Stimulated activated CD4-positive, alpha-beta T cell treated with anti-CD3 and anti-CD28 coated beads, Interleukin-15, amount 100 ng/mL, for 24 hours (primary cell): ENCODE measurements at regions not wholly inside any gene's neighbourhood (a gene's known extent, or its start where the extent isn't known, plus 50 kb on each side); places are given as distances from the start of the nearest gene placed in this dataset.
A peak's percentile ranks its signal among the peaks of the same experiment; 100 is the strongest.

ENCODE experiments used
- DNase-seq: peaks from one replicate; pipeline ENCODE4 v3.0.0-alpha.2; 2020

DNA sequence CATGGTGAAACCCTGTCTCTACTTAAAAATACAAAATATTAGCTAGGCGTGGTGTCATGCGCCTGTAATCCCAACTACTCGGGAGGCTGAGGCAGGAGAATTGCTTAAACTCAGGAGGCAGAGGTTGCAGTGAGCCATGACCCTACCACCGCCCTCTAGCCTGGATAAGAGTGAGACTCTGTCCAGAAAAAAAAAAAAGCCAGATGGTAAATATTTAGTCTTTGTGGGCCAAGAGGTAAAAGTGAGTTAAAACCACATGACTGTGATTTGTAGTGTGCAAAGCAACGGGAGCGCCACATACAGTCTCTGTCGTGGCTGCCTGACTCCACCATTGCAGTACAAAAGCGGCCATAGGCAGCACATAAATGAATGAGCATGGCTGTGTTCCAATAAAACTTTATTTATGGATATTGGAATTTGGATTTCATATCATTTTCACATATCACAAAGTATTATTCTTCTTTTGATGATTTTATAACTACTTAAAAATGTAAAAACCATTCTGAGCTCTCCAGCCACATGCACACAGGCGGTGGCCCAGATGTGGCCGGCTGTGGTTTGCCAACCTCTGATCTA, 51.8 kb upstream of the CASZ1 start:
- DNase-seq, result no peak

DNA sequence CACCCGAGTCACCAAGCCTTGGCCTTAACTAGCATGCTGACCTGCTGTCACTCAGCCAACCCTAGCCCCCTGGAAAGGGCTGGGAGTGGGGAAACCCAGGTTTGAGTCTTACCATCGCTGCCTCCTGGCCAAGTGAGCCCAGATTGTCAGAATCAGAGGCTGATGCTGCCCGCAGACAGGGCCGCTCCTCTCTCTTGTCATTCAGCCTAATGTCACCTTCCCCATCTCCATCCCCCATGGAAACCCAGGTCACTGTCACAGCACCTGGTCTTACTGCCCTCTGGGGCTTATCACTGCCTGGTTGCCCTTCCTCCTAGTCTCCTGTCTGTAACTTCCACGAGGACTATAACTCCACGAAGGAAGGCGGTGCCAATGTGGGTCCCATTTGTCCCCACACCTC, 53.6 kb upstream of the CASZ1 start:
- DNase-seq, result no peak

DNA sequence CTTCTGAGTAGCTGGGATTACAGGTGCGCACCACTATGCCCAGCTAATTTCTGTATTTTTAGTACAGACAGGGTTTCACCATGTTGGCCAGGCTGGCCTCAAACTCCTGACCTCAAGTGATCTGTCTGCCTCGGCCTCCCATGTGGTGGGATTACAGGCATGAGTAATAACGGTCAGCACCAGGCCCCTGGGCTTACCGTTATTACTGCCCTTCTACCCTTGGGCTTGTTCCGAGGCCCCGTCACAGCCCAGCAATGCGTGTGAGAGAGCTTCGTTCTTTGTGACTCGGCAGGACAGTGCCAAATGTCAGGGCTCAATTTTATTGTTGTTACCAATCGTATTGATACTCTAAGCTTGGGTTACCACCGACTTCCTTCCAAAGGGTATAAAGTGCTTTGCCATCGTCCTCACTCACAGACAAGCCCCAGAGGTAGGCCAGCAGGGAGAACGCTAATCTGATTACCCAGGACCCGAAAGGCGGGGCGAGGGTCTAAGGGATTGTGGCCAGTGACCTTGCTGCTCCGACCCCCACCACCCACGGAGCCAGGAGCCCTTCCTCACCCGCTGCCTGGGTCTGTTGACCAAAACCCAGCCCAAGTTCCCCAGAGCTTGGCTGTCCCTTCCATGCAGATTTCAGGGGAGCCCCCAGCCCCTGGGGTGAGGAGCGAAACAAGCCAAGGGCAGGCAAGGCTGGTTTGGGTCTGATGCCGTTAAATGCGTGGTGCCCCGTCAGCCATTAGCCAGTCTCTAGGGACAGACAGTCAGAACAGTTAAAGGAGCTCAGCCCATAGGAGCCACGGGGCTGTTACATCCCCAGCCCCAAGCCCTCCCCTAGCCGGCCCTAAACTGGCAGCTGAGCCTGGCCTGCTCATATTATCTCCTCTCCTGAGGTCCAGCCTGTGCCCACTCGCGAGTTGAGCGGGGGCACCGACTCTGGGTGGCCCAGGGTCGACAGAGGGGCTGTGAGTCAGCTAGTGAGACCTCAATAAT, 54.9 kb upstream of the CASZ1 start:
- no peak for DNase-seq

DNA sequence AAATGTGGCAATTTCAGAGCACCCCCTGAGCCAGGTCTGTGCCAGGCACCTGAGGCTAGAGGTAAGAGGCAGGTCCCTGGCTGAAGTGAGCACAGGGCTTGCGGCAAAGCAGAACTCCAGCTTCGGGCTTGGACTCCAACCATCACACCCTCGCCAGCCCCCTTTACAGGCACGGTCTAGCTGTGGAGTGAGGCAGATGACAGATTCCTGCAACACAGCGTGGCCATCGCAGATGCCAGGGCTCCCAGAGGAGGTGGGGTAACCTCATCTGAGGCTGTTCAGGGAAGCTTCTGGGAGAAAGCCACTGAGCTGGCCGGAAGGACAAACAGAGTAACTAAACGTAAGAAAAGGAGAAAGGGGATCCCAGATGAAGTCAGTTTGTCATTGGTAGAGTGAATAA, 55.6 kb upstream of the CASZ1 start:
- no peak for DNase-seq

DNA sequence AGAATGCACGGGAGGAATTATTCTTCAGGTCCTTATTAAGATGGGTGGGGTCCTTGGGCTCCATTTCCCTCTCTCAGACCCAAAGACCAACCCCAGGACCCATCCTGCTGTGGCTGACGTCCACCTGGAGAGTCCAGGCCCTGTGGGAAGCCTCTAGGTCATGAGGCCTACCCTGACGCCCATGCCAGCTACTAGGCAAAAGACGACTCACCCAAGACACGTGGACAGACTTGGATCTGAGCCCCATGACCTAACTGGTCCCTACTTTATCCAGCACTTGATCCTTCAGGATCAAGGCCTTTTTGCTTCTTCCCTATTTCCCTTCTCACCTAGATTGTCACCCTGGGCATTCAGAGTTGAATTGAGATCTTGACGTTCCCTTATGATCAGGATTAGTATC, 56.0 kb upstream of the CASZ1 start:
- DNase-seq, result no peak

DNA sequence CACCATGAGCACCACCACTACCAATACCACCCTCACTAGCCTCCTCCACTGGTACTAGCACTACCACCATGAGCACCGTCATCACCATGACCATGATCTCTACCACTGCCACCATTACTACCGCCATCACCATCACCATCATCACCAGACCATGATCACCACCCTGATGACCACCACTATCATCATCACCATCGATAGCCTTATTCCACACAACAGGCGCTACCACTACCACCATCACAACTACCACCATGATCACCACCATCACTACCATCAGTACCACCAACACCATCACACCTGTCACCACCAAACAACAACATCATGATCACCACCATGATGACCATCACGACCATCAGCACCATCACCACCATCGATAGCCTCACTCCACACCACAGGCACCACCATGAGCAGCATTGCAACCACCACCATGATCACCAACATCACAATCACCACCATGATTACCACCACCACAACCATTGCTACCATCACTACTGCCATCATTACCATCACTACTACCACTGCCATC, 56.6 kb upstream of the CASZ1 start:
- no peak for DNase-seq

DNA sequence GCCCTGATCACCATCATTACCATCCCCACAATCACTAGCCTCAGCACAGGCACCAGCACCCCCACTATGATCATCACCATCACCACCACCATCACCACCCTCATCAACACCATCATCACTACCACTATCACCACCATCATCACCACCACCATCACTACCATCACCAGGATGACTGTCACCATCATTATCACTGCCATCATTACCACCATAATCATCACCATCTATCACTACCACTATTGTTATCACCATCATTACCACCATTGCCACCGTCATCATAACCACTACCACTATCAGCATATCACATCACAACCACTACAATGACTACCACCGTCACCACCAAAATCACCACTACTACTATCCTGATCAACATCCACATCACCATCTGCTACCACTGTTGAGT, 57.3 kb upstream of the CASZ1 start:
- DNase-seq, result no peak

DNA sequence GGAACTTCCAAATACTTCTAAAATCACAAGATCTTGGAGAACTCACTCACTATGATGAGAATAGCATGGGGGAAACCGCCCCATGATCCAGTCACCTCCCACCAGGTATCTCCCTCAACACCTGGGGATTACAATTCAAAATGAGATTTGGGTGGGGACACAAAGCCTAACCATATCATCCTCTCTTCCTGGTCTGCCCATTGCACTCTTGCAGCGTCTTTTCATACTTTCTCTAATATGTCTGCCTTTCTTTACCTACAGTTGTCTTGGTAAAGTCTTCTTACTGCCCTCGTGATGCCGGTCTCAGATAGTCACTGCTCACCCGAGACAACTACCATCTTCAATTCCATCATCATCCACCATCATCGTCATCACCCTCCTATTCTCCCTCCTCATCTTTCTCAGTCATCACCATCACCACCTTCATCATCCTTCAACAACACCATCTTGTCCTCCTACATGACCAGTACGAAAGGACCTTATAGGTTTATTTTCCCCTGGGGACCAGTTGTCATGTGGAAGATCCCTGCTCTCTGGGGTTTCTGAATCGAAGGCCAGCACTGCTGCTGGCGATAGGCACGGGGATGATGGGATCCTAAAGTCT, 58.5 kb upstream of the CASZ1 start:
- DNase-seq, result no peak

DNA sequence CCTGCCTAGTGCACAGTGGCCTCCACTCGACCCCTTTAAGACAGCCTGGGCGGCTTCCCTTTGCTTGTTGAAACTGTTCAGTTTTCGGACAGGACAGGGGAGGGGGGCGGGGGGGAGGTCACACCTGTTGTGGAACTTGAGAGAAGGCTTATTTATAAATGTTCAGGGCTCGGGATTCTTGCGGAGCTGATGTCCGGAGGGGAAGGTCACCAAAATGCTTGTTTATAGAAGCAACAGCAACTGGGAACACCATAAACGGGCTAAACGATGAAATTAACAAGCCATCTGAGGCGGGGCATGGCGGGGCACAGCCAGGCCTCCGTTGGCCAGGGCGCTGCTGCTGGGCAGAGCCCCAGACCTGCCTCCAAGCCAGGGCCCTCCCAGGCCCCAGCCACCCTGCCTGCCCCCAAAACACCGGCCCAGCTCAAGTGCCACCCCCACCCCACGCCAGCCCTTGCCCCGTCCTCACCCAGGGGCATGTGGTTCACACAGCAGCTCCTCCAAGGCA, 59.8 kb upstream of the CASZ1 start:
- no peak for DNase-seq

DNA sequence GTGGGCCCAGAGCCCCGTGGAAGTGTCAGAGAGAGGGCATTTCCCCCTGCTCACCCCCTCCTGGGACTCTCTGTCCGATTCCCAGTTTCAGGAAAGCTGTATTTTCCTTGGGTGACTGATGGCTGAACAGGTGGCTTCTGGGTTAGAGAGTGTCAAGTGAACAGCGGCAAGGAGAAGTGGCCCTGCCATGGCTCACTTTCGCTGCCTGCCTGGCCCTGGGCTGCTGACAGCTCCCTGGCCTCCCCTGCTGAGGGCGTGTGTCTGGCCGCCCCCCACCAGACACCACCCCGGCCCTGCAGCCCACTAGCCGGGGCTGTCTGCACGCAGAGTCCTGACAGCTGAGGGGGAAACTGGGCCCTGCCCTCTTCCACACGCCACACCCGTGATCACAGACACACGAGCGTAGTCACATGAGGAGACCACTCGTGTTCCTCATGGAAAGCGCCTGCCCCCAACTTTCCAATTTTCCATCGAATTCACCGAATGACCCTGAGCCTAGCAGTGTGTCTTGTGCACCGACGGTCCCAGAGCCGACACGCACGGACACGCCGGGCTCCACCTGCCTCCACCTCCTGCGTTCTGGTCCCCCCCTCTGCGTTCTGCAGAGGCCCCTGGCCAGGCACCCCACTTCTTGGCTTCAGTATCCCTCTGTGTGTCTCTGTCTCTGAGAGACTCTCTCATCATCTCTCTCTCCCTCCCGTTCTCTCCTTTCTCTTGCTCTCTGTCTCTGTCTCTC, 60.6 kb upstream of the CASZ1 start:
- DNase-seq, result no peak

DNA sequence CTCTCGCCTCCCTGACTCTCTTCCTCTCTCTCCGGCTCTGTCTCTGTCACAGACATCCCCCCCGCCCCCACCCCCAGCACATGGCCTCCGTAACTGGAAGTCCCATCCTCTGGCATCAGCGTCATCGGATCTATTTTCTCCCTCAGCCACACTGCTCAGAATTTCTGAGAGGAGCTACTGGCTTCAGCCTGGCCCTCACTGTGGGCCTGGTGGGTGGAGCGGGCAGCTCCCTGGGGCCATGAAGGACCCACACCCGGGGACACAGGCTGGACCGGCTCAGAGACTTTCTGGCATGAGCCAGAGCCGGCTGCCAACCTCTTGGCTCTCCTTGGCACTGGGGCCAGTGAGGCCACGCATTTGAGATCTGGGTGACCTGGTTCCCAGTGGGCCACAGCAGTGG, 61.2 kb upstream of the CASZ1 start:
- DNase-seq, result no peak

DNA sequence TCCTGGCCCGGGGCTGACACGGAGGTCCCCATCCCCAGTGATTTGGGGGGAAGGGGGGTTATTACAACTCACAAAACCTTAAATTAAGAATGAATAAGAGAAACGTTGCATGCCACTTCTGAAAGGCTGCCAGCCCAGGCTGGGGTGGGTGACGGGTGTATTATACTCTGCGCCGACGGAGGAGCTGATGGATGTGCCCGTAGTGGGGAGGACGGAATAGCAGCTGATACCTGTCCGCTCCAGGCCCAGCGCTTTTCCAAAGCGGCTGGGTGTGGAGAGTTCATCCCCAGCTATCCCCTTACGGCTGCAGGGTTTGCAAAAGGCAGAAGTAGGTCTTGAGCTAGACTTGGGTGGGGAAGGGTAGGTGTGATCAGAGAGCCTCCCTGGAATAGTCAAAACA, 63.8 kb upstream of the CASZ1 start:
- no peak for DNase-seq

DNA sequence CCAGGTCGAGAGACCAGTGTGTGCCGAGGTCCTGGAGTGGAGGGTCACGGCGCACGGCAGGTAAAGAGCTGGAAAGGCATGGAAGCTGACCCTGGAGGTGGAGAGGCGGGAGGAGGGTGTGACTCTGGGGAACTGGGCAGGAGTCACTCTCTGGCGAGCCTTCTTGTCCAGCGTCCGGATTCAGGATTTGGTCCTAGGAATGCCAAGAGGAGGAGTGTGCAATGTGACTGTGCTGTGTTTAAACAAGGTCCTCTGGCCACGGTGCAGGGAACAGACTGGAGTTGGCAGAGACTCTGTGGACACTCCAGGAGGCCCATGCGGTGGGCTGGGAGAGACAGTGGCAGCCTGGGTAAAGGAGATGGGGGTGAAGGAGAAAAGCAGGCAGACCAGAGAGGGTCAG, 64.2 kb upstream of the CASZ1 start:
- no peak for DNase-seq

DNA sequence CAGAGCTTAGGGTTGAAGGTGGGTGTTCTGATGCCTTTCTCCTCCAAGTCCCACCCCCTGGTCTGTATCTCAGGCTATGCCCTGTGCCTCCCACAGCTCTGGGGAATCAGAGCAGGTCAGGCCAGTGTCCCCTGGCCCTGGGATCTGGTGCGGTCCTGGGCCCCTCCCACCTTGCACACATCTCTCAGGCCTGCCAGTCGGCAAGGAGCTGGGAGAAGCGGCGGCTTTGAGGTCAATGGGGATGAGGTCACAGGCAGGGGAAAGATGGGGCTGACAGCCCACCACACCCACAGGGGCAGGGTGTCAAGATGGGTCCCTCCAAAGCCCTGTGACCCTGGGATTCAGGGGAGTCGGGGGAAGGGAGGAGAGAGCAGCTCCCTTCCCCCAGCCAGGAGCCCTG, 65.4 kb upstream of the CASZ1 start:
- DNase-seq, result no peak

DNA sequence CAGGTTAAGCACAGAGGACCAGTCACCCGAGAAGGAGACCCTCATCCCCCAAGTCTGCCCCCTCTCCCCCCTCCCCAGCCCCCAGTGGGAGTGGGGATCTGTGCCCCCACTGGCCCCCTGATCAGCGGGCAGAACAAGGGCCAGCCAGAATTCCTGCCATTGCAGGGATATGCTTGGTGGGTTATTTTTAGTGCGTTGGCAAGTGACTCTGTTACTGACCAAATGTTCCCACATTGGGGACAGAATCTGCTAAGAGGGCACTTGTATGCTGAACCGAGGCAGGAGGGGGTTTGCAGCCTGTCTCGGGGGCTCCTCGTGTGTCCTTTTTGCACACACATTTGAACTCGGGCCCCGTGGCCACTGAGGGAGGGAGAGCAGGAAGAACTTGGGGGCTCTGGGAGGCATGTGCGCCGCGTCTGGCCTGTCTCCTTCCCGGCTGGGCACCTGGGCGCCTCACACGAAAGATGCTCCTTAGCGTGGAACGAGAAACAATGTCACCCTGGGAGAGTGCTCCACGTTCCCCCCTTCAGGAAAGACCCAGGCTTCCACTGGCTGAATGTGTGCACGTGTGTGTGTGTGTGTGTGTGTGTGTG, 66.4 kb upstream of the CASZ1 start:
- no peak for DNase-seq

DNA sequence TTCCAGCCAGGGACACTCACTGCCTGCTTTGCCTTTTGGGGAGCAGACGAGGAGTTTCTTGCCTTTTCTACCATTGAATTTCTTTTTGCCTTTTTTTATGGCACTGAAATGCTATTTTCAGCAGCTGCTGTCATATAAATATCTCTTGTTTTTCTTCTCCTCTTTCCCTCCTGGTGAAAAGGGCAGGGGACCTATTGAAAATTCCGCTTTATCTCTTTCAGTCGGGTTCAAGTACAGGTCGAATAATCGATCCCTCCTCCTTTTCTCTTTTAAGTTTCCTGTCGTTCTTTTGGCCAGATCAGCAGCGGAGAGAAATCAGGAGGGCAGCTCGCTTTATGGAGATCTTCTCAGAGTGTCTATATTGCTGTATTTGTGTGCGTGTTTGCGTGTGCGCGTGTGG, 67.4 kb upstream of the CASZ1 start:
- no peak for DNase-seq

DNA sequence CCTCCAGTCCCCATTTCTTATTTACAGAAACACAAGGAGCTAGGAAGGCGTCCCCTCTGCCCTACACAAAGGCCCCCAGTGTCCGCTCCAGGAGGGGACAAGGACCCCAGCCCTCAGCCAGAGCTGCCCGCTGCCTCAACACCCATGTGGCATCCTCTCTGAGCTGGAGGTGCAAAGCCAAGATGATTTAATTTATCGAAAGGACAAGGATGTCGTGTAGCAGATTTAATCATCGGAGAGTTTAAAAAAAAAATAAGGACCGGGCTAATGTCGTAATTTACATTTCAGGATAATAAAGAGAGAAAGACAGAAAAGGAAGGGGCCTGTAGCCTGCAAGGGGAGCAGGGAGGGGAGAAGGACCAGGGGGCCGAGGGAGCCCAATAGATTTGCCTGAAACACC, 68.3 kb upstream of the CASZ1 start:
- no peak for DNase-seq

DNA sequence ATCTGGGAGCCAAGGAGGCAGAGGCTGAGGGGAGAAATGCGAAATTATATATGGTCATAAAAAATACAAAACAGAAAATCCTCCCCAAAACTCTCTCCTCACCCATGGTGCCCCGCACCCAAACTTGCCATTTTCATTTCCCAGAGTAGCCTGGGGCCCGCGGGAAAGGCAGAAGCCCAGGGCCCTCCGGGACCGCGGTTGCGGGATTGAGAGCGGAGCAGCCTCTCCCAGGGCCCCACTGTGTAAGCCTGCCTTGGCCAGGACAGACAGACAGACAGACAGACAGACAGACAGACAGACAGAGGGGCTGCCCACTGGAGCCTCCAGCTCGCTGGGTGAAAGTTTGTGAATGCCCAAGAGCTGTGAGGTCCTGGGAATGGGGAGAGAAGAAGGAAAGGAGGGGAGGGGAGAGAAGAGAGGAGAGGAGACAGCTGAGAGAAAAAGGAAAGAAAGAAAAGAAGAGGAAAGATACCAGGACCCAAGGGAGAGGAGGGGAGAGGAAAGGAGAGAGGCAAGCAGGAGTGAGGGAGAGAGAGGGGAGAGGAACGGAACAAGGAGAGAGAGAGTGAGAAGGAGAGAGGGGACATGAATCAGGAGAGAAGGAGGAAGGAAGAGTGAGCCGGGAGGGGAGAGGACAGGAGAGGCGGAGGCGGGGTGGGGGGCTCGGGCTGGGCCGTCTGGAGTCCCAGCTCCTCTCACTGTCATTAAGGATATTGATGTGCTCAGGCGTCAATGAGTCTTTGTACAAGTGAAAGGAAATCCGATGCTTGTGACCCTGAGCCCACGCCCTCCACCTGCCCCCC, 69.3 kb upstream of the CASZ1 start:
- DNase-seq, result no peak

DNA sequence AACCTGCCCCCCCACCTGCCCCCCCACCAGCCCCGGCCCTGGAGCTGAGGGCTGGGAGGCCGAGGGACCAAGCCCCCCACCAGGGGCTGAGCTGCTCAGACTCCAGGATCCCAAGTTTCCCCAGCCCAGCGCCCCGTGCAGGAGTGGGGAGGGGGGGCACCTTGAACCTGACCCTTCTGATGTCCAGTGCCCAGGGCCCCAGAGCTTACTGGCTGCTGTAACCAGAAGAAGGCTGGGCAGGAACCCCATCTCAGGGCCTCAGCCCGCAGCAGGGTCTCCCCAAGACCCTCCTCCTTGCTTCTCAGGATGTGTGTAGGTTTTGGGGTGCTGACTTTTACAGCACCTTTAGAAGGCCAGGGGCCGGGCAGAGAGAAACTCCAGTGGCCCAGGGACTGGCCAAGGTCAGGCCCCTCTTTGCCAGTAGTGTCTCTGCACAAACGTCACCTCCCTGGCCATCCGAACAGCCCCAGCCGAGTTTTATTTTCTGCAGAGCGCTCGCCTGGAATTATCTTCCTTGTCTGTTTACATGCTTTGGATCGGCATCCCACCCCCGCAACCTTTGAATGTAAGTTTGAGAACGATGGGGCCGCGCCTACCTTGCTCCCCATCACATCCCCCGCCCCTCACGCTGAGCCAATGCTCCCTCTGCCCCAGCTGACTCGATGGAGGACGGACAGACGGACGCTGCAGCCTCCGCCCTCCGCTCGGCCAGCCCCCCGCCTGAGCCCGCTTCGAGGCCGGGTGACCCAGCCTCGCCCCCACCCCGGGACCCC, 70.1 kb upstream of the CASZ1 start:
- peak; percentile 43 for DNase-seq

DNA sequence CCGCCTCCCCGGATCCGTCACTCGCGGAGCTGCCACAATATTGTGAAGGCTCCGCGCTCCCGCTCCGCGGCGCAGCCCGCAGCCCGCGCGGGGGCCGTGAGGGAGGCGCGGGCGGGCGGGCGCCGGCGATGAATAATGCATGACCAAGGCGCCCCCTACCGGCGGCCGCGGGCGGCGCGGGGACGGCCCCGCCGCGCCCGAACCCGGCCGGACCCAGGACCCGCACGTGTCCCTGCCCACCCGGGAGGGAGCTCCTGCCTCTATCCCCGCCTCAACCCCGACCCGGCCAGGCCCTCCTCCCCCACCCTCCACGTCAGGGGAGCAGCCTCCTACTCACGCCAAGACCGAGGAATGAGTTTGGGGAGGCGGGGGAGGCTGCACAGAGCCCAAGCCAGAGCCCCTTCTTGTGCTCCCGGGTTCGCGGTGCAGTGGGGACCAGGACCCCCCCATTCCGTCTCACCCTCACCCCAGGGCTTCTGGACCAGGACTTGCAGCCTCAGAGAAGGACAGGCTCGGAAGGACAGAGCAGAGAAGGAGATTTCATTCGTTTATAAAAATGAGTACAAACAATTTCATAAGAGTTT, 70.8 kb upstream of the CASZ1 start:
- DNase-seq, result peak; percentile 71
